GM21360 (cell line): ENCODE measurements at regions not wholly inside any gene's neighbourhood (a gene's known extent, or its start where the extent isn't known, plus 50 kb on each side); places are given as distances from the start of the nearest gene placed in this dataset.
"Not testable (repeated sequence)": the region's sequence is repeated elsewhere in the genome, so short reads cannot be mapped to it uniquely, and the experiment has no call there.

ENCODE experiments used
- ATAC-seq: cut with Tn5 transposase; IDR thresholded peaks from one replicate; pipeline ENCODE4 v1.9.1; 2021; ENCODE audit warnings: mild to moderate bottlenecking, moderate library complexity; ENCODE audit not compliant: unreplicated experiment

DNA sequence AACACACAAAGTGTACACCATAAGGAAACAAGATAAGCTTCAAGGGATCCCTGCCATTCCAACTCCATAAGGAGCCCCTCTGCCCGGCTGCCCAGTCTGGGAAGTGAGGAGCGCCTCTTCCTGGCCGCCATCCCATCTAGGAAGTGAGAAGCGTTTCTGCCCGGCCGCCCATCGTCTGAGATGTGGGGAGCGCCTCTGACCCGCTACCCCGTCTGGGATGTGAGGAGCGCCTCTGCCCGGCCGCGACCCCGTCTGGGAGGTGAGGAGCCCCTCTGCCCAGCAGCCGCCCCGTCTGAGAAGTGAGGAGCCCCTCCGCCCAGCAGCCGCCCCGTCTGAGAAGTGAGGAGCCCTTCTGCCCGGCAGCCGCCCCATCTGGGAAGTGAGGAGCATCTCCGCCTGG is 51.8 kb upstream of the KLHL4 start:
- ATAC-seq = not testable (repeated sequence)
